ENCODE measurements at regions not wholly inside any gene's neighbourhood (a gene's known extent, or its start where the extent isn't known, plus 50 kb on each side); places are given as distances from the start of the nearest gene placed in this dataset.

- no peaks in the 10 kb centered on the region for H3K4me1 Mint-ChIP-seq
- H3K36me3 Mint-ChIP-seq = no peaks in the 10 kb centered on the region
- no peak for DNase-seq
- H3K27me3 Mint-ChIP-seq = no peaks in the 10 kb centered on the region
- H3K9me3 Mint-ChIP-seq (ENCODE audit: low read depth) = peaks cover 17% of the 10 kb centered on the region
- no peak overlapping the region for H3K4me3 Mint-ChIP-seq
- ATAC-seq = no peak
- H3K27ac Mint-ChIP-seq = no peak overlapping the region
- CTCF ChIA-PET = no interaction called here
These were observed 340.2 kb upstream of the NOVA1 start for GRCh38 chr14:26938054-26938453.

- DNase-seq (no peak), ATAC-seq (no peak)
- CTCF ChIA-PET = no interaction called here
- Mint-ChIP-seq H3K4me1 (no peaks in the 10 kb centered on the region), H3K36me3 (no peaks in the 10 kb centered on the region), H3K9me3 (ENCODE audit: low read depth) (peaks cover 20% of the 10 kb centered on the region), H3K4me3 (no peak overlapping the region), H3K27me3 (no peaks in the 10 kb centered on the region), H3K27ac (no peak overlapping the region)
These were observed 341.9 kb upstream of the NOVA1 start for GRCh38 chr14:26939755-26940154.

- Mint-ChIP-seq H3K27ac (no peak overlapping the region), H3K4me1 (no peaks in the 10 kb centered on the region), H3K4me3 (no peak overlapping the region), H3K27me3 (no peaks in the 10 kb centered on the region), H3K9me3 (ENCODE audit: low read depth) (peaks cover 14% of the 10 kb centered on the region), H3K36me3 (no peaks in the 10 kb centered on the region)
- DNase-seq (no peak), ATAC-seq (no peak)
- CTCF ChIA-PET = no interaction called here
These were observed 343.7 kb upstream of the NOVA1 start for GRCh38 chr14:26941521-26941920.

GRCh38 chr14:26947265-26947664 lies 349.4 kb upstream of the NOVA1 start:
- DNase-seq = no peak
- CTCF ChIA-PET = no interaction called here
- Mint-ChIP-seq H3K27me3 (no peaks in the 10 kb centered on the region), H3K36me3 (no peaks in the 10 kb centered on the region), H3K9me3 (ENCODE audit: low read depth) (peaks cover 7% of the 10 kb centered on the region), H3K4me3 (no peak overlapping the region), H3K4me1 (no peaks in the 10 kb centered on the region), H3K27ac (no peak overlapping the region)
- ATAC-seq = no peak

GRCh38 chr14:26959437-26959836 lies 361.6 kb upstream of the NOVA1 start:
- ATAC-seq (no peak), DNase-seq (no peak)
- H3K27ac Mint-ChIP-seq = no peak overlapping the region
- no peak overlapping the region for H3K4me3 Mint-ChIP-seq
- no peaks in the 10 kb centered on the region for H3K36me3 Mint-ChIP-seq
- no peaks in the 10 kb centered on the region for H3K4me1 Mint-ChIP-seq
- H3K9me3 Mint-ChIP-seq (ENCODE audit: low read depth) = peaks cover 11% of the 10 kb centered on the region
- no peaks in the 10 kb centered on the region for H3K27me3 Mint-ChIP-seq
- CTCF ChIA-PET = no interaction called here

- ATAC-seq (no peak), DNase-seq (no peak)
- Mint-ChIP-seq H3K36me3 (no peaks in the 10 kb centered on the region), H3K4me3 (no peak overlapping the region), H3K27me3 (no peaks in the 10 kb centered on the region), H3K9me3 (ENCODE audit: low read depth) (peaks cover 13% of the 10 kb centered on the region), H3K4me1 (no peaks in the 10 kb centered on the region), H3K27ac (no peak overlapping the region)
- CTCF ChIA-PET = no interaction called here
These were observed 362.3 kb upstream of the NOVA1 start for GRCh38 chr14:26959972-26960660.

GRCh38 chr14:26963711-26964110 lies 365.9 kb upstream of the NOVA1 start:
- CTCF ChIA-PET = no interaction called here
- peaks cover 11% of the 10 kb centered on the region for H3K9me3 Mint-ChIP-seq (ENCODE audit: low read depth)

GRCh38 chr14:26965490-26965889 lies 367.7 kb upstream of the NOVA1 start:
- Mint-ChIP-seq H3K4me1 (no peaks in the 10 kb centered on the region), H3K9me3 (ENCODE audit: low read depth) (peaks cover 11% of the 10 kb centered on the region), H3K27ac (no peak overlapping the region), H3K27me3 (no peaks in the 10 kb centered on the region), H3K4me3 (no peak overlapping the region), H3K36me3 (no peaks in the 10 kb centered on the region)
- CTCF ChIA-PET = no interaction called here
- DNase-seq (no peak), ATAC-seq (no peak)

More at GRCh38 chr14:26963711-26964110, 365.9 kb upstream of the NOVA1 start:
- Mint-ChIP-seq H3K4me3 (no peak overlapping the region), H3K27me3 (no peaks in the 10 kb centered on the region), H3K36me3 (no peaks in the 10 kb centered on the region), H3K27ac (no peak overlapping the region), H3K4me1 (no peaks in the 10 kb centered on the region)
- DNase-seq = no peak
- ATAC-seq = no peak

GRCh38 chr14:26966908-26967307 lies 369.1 kb upstream of the NOVA1 start:
- no peaks in the 10 kb centered on the region for H3K4me1 Mint-ChIP-seq
- H3K9me3 Mint-ChIP-seq (ENCODE audit: low read depth) = peaks cover 11% of the 10 kb centered on the region
- DNase-seq (no peak), ATAC-seq (no peak)
- CTCF ChIA-PET = no interaction called here
- no peak overlapping the region for H3K4me3 Mint-ChIP-seq
- no peak overlapping the region for H3K27ac Mint-ChIP-seq
- no peaks in the 10 kb centered on the region for H3K36me3 Mint-ChIP-seq
- no peaks in the 10 kb centered on the region for H3K27me3 Mint-ChIP-seq

GRCh38 chr14:26974965-26975364 lies 377.1 kb upstream of the NOVA1 start:
- H3K9me3 Mint-ChIP-seq (ENCODE audit: low read depth) = peaks cover 11% of the 10 kb centered on the region
- CTCF ChIA-PET = no interaction called here
- ATAC-seq (no peak), DNase-seq (no peak)
- H3K27ac Mint-ChIP-seq = no peak overlapping the region
- H3K4me1 Mint-ChIP-seq = no peaks in the 10 kb centered on the region
- no peaks in the 10 kb centered on the region for H3K27me3 Mint-ChIP-seq
- no peaks in the 10 kb centered on the region for H3K36me3 Mint-ChIP-seq
- H3K4me3 Mint-ChIP-seq = no peak overlapping the region

- Mint-ChIP-seq H3K9me3 (ENCODE audit: low read depth) (peaks cover 4% of the 10 kb centered on the region), H3K27ac (no peak overlapping the region), H3K4me3 (no peak overlapping the region), H3K4me1 (no peaks in the 10 kb centered on the region), H3K36me3 (no peaks in the 10 kb centered on the region), H3K27me3 (no peaks in the 10 kb centered on the region)
- ATAC-seq (no peak), DNase-seq (no peak)
- CTCF ChIA-PET = no interaction called here
These were observed 384.2 kb upstream of the NOVA1 start for GRCh38 chr14:26982071-26982470.

GRCh38 chr14:26984311-26985177 lies 386.7 kb upstream of the NOVA1 start:
- no peak overlapping the region for H3K27ac Mint-ChIP-seq
- no peaks in the 10 kb centered on the region for H3K27me3 Mint-ChIP-seq
- H3K36me3 Mint-ChIP-seq = no peaks in the 10 kb centered on the region
- DNase-seq (no peak), ATAC-seq (no peak)
- peaks cover 6% of the 10 kb centered on the region for H3K9me3 Mint-ChIP-seq (ENCODE audit: low read depth)
- no peaks in the 10 kb centered on the region for H3K4me1 Mint-ChIP-seq
- CTCF ChIA-PET = no interaction called here
- H3K4me3 Mint-ChIP-seq = no peak overlapping the region

GRCh38 chr14:26987744-26988363 lies 390.0 kb upstream of the NOVA1 start:
- no peak overlapping the region for H3K4me3 Mint-ChIP-seq
- CTCF ChIA-PET = no interaction called here
- H3K9me3 Mint-ChIP-seq (ENCODE audit: low read depth) = peaks cover 9% of the 10 kb centered on the region
- ATAC-seq = no peak
- H3K27me3 Mint-ChIP-seq = no peaks in the 10 kb centered on the region
- no peak overlapping the region for H3K27ac Mint-ChIP-seq
- H3K36me3 Mint-ChIP-seq = no peaks in the 10 kb centered on the region
- no peak for DNase-seq
- H3K4me1 Mint-ChIP-seq = no peaks in the 10 kb centered on the region

- peaks cover 16% of the 10 kb centered on the region for H3K9me3 Mint-ChIP-seq (ENCODE audit: low read depth)
- no peak for DNase-seq
These were observed 393.1 kb upstream of the NOVA1 start for GRCh38 chr14:26990946-26991345.

More at GRCh38 chr14:26990946-26991345, 393.1 kb upstream of the NOVA1 start:
- no peaks in the 10 kb centered on the region for H3K27me3 Mint-ChIP-seq
- no peak overlapping the region for H3K4me3 Mint-ChIP-seq
- no peaks in the 10 kb centered on the region for H3K4me1 Mint-ChIP-seq
- H3K36me3 Mint-ChIP-seq = no peaks in the 10 kb centered on the region
- CTCF ChIA-PET = no interaction called here
- ATAC-seq = no peak
- H3K27ac Mint-ChIP-seq = no peak overlapping the region
